Left ventricle myocardium superior (tissue), 1 donor: ENCODE measurements at regions not wholly inside any gene's neighbourhood (a gene's known extent, or its start where the extent isn't known, plus 50 kb on each side); places are given as distances from the start of the nearest gene placed in this dataset.
"Not testable (repeated sequence)": the region's sequence is repeated elsewhere in the genome, so short reads cannot be mapped to it uniquely, and the experiment has no call there.

Experiments
- ATAC-seq: fragments of 200-7000 bp; cut with Tn5 transposase; one replicate; pipeline ENCODE4 v1.9.1; 2020; ENCODE audit warnings: mild to moderate bottlenecking, moderate library complexity
- DNase-seq: peaks from one replicate; pipeline ENCODE4 v3.0.0-alpha.2; 2020
- intact Hi-C: fragments of 100-400 bp; cut with micrococcal nuclease; formaldehyde crosslinking; loops from one replicate; pipeline ENCODE4 v1.11.0; 2022
- donor health status: DM: no; HTN: yes; CAD: no; lungs with severe emphysema.

- DNase-seq (no peak), ATAC-seq (no peak)
- intact Hi-C loops: no loop called here
Observed at GRCh38 chr7:34207810-34208209, 302.5 kb downstream of the BMPER start.

GRCh38 chr7:34208878-34209621 lies 303.7 kb downstream of the BMPER start:
- intact Hi-C loops: no loop called here
- peak; percentile 46 for DNase-seq
- peak; percentile 56 for ATAC-seq

- no peak for DNase-seq
- ATAC-seq: no peak
- intact Hi-C loops: no loop called here
Observed at GRCh38 chr7:34211018-34211417, 305.7 kb downstream of the BMPER start.

- DNase-seq (no peak), ATAC-seq (no peak)
- intact Hi-C loops: no loop called here
Observed at GRCh38 chr7:34217972-34218371, 312.6 kb downstream of the BMPER start.

GRCh38 chr7:34219153-34219718 lies 313.9 kb downstream of the BMPER start:
- intact Hi-C loops: no loop called here
- no peak for ATAC-seq
- DNase-seq: no peak

GRCh38 chr7:34220506-34221185 lies 315.3 kb downstream of the BMPER start:
- no peak for DNase-seq
- intact Hi-C loops: no loop called here
- ATAC-seq: no peak

- no peak for ATAC-seq
Observed at GRCh38 chr7:34222316-34222715, 317.0 kb downstream of the BMPER start.

GRCh38 chr7:34222722-34223121 lies 317.4 kb downstream of the BMPER start:
- intact Hi-C loops: no loop called here
- ATAC-seq: no peak
- no peak for DNase-seq

More at GRCh38 chr7:34222316-34222715, 317.0 kb downstream of the BMPER start:
- DNase-seq: no peak
- intact Hi-C loops: no loop called here

GRCh38 chr7:34224281-34224680 lies 318.9 kb downstream of the BMPER start:
- intact Hi-C loops: no loop called here
- no peak for DNase-seq
- ATAC-seq: no peak

- DNase-seq (no peak), ATAC-seq (no peak)
- intact Hi-C loops: no loop called here
Observed at GRCh38 chr7:34225193-34225592, 319.9 kb downstream of the BMPER start.

- intact Hi-C loops: no loop called here
- ATAC-seq: no peak
Observed at GRCh38 chr7:34227525-34227924, 322.2 kb downstream of the BMPER start.

GRCh38 chr7:34235101-34235500 lies 329.8 kb downstream of the BMPER start:
- intact Hi-C loops, DNase-seq, ATAC-seq: not testable (repeated sequence)

More at GRCh38 chr7:34227525-34227924, 322.2 kb downstream of the BMPER start:
- DNase-seq: no peak

- no peak for ATAC-seq
- no peak for DNase-seq
- intact Hi-C loops: no loop called here
Observed at GRCh38 chr7:34236057-34236456, 330.7 kb downstream of the BMPER start.

GRCh38 chr7:34236839-34237492 lies 331.6 kb downstream of the BMPER start:
- intact Hi-C loops: no loop called here
- ATAC-seq (no peak), DNase-seq (no peak)

- no peak for DNase-seq
- no peak for ATAC-seq
- intact Hi-C loops: no loop called here
Observed at GRCh38 chr7:34237493-34237849, 332.1 kb downstream of the BMPER start.

GRCh38 chr7:34240417-34240816 lies 335.1 kb downstream of the BMPER start:
- no peak for DNase-seq
- intact Hi-C loops: no loop called here
- ATAC-seq: no peak

GRCh38 chr7:34242391-34242790 lies 337.1 kb downstream of the BMPER start:
- intact Hi-C loops: no loop called here
- DNase-seq (no peak), ATAC-seq (no peak)

GRCh38 chr7:34245246-34245645 lies 339.9 kb downstream of the BMPER start:
- ATAC-seq (no peak), DNase-seq (no peak)
- intact Hi-C loops: no loop called here

GRCh38 chr7:34247468-34247867 lies 342.1 kb downstream of the BMPER start:
- no peak for ATAC-seq
- intact Hi-C loops: no loop called here
- no peak for DNase-seq

GRCh38 chr7:34249192-34249591 lies 343.9 kb downstream of the BMPER start:
- ATAC-seq: no peak
- no peak for DNase-seq
- intact Hi-C loops: no loop called here
